ENCODE measurements at regions not wholly inside any gene's neighbourhood (a gene's known extent, or its start where the extent isn't known, plus 50 kb on each side); places are given as distances from the start of the nearest gene placed in this dataset.

- intact Hi-C loops (cut with DNase I), result no loop called here
- no peak for DNase-seq
- no peaks in the 10 kb centered on the region for H3K9me3 ChIP-seq (ENCODE audit: control insufficient read depth, low read length)
- H3K27me3 ChIP-seq (ENCODE audit: control insufficient read depth, insufficient read depth), result no peaks in the 10 kb centered on the region
- H3K4me1 ChIP-seq (ENCODE audit: control insufficient read depth, insufficient read depth, low read length), result no peaks in the 10 kb centered on the region
- ATAC-seq, result no peak
- 52% methylated on average over 2 of the region's 2 CpGs for WGBS
- H3K4me3 ChIP-seq (ENCODE audit: low read length), result no peak overlapping the region
- no peak overlapping the region for H3K27ac ChIP-seq (ENCODE audit: low read length)
Observed at GRCh38 chr6:90928051-90928450, 341.2 kb upstream of the MAP3K7 start.

DNA sequence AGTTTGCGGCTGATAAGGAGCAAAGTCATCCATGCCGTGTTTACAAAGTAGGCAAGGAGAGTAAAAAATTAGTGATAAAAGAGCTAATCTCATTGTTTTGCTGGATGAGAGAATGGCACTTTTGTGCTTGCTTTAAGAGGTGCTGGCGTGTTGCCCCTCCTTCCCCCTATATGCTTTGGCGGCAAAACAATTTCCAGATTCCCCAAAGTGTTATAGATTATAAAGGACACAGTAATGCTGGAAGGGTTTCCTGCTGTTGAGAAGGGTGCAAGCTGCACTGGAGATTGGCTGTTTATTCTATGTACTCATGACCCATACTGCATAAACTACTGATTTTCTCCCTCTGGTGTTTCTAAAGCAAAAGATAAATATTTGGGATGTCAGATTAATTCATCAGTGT, 338.9 kb upstream of the MAP3K7 start:
- H3K4me1 ChIP-seq (ENCODE audit: control insufficient read depth, insufficient read depth, low read length), result no peaks in the 10 kb centered on the region
- intact Hi-C loops (cut with DNase I), result no loop called here
- no peaks in the 10 kb centered on the region for H3K9me3 ChIP-seq (ENCODE audit: control insufficient read depth, low read length)
- DNase-seq (no peak), ATAC-seq (no peak)
- H3K4me3 ChIP-seq (ENCODE audit: low read length), result no peak overlapping the region
- WGBS, result 48% methylated on average over 4 of the region's 4 CpGs
- H3K27me3 ChIP-seq (ENCODE audit: control insufficient read depth, insufficient read depth), result no peaks in the 10 kb centered on the region
- H3K27ac ChIP-seq (ENCODE audit: low read length), result no peak overlapping the region

DNA sequence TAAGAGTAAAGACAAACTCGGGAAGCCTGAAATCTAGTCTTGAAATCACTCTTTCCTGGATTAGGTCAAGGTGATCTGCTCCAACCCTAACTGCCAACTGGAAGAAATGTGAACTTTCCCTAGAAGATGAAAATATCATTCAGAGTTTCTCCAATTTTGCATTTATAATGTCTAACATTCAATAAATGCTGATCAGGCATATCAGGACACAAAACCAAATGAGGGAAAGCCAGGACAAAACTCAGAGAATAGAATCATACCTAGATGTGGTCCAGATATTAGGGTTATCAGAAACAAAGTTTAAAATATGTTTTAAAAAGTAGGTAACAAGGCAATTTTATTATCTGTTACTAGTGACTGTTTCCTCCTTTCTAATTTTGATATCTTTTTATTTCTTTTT, 335.5 kb upstream of the MAP3K7 start:
- Histone ChIP-seq H3K27me3 (ENCODE audit: control insufficient read depth, insufficient read depth) (no peaks in the 10 kb centered on the region), H3K4me1 (ENCODE audit: control insufficient read depth, insufficient read depth, low read length) (no peaks in the 10 kb centered on the region), H3K9me3 (ENCODE audit: control insufficient read depth, low read length) (no peaks in the 10 kb centered on the region), H3K27ac (ENCODE audit: low read length) (no peak overlapping the region), H3K4me3 (ENCODE audit: low read length) (no peak overlapping the region)
- ATAC-seq (no peak), DNase-seq (no peak)
- 80% methylated on average over 1 of the region's 1 CpG for WGBS
- intact Hi-C loops (cut with DNase I), result no loop called here

GRCh38 chr6:90918361-90918760, 331.5 kb upstream of the MAP3K7 start:
- Histone ChIP-seq H3K27me3 (ENCODE audit: control insufficient read depth, insufficient read depth) (no peaks in the 10 kb centered on the region), H3K9me3 (ENCODE audit: control insufficient read depth, low read length) (no peaks in the 10 kb centered on the region), H3K4me3 (ENCODE audit: low read length) (no peak overlapping the region), H3K4me1 (ENCODE audit: control insufficient read depth, insufficient read depth, low read length) (no peaks in the 10 kb centered on the region), H3K27ac (ENCODE audit: low read length) (no peak overlapping the region)
- no peak for ATAC-seq
- intact Hi-C loops (cut with DNase I), result no loop called here
- no peak for DNase-seq

GRCh38 chr6:90917376-90917775, 330.5 kb upstream of the MAP3K7 start:
- no peak for DNase-seq
- ATAC-seq, result no peak
- H3K9me3 ChIP-seq (ENCODE audit: control insufficient read depth, low read length), result no peaks in the 10 kb centered on the region
- no peaks in the 10 kb centered on the region for H3K27me3 ChIP-seq (ENCODE audit: control insufficient read depth, insufficient read depth)
- intact Hi-C loops (cut with DNase I), result no loop called here
- no peak overlapping the region for H3K4me3 ChIP-seq (ENCODE audit: low read length)
- no peak overlapping the region for H3K27ac ChIP-seq (ENCODE audit: low read length)
- H3K4me1 ChIP-seq (ENCODE audit: control insufficient read depth, insufficient read depth, low read length), result no peaks in the 10 kb centered on the region

- Histone ChIP-seq H3K27me3 (ENCODE audit: control insufficient read depth, insufficient read depth) (no peaks in the 10 kb centered on the region), H3K4me1 (ENCODE audit: control insufficient read depth, insufficient read depth, low read length) (no peaks in the 10 kb centered on the region), H3K4me3 (ENCODE audit: low read length) (no peak overlapping the region), H3K9me3 (ENCODE audit: control insufficient read depth, low read length) (no peaks in the 10 kb centered on the region), H3K27ac (ENCODE audit: low read length) (no peak overlapping the region)
- intact Hi-C loops (cut with DNase I), result no loop called here
- WGBS, result 45% methylated on average over 1 of the region's 1 CpG
- ATAC-seq, result no peak
- no peak for DNase-seq
Observed at GRCh38 chr6:90916968-90917367, 330.1 kb upstream of the MAP3K7 start.

DNA sequence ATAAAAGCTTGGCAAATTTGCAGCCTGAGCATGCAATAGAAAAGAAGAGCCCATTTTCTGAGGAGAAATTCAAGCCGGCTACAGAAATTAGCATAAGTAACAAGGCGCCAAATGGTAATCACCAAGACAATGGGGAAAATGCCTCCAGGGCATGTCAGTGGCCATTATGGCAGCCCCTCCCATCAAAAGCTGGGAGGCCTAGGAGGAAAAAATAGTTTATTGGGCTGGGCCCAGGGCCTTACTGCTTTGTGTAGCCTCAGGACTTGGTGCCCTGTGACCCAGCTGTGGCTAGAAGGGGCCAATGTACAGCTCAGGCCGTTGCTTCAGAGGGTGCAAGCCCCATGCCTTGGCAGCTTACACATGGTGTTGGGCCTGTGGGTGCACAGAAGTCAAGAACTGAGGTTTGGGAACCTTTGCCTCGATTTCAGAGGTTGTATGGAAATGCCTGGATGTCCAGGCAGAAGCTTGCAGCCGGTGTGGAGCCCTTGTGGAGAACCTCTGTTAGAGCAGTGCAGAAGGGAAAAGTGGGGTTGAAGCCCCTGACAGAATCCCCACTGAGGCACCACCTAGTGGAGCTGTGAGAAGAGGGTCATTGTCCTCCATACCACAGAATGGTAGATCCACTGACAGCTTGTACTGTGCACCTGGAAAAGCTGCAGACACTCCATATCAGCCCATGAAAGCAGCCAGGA, 328.5 kb upstream of the MAP3K7 start:
- WGBS, result 71% methylated on average over 5 of the region's 5 CpGs
- Histone ChIP-seq H3K27ac (ENCODE audit: low read length) (no peak overlapping the region), H3K4me1 (ENCODE audit: control insufficient read depth, insufficient read depth, low read length) (no peaks in the 10 kb centered on the region), H3K9me3 (ENCODE audit: control insufficient read depth, low read length) (no peaks in the 10 kb centered on the region), H3K4me3 (ENCODE audit: low read length) (no peak overlapping the region), H3K27me3 (ENCODE audit: control insufficient read depth, insufficient read depth) (no peaks in the 10 kb centered on the region)
- no peak for ATAC-seq
- no peak for DNase-seq
- intact Hi-C loops (cut with DNase I), result no loop called here

- WGBS, result 84% methylated on average over 2 of the region's 2 CpGs
- H3K9me3 ChIP-seq (ENCODE audit: control insufficient read depth, low read length), result no peaks in the 10 kb centered on the region
- intact Hi-C loops (cut with DNase I), result no loop called here
- no peak for ATAC-seq
- H3K4me1 ChIP-seq (ENCODE audit: control insufficient read depth, insufficient read depth, low read length), result no peaks in the 10 kb centered on the region
- H3K4me3 ChIP-seq (ENCODE audit: low read length), result no peak overlapping the region
- DNase-seq, result no peak
- no peaks in the 10 kb centered on the region for H3K27me3 ChIP-seq (ENCODE audit: control insufficient read depth, insufficient read depth)
- H3K27ac ChIP-seq (ENCODE audit: low read length), result no peak overlapping the region
Observed at GRCh38 chr6:90914312-90914711, 327.4 kb upstream of the MAP3K7 start.

GRCh38 chr6:90913266-90913960, 326.5 kb upstream of the MAP3K7 start:
- Histone ChIP-seq H3K9me3 (ENCODE audit: control insufficient read depth, low read length) (no peaks in the 10 kb centered on the region), H3K4me1 (ENCODE audit: control insufficient read depth, insufficient read depth, low read length) (no peaks in the 10 kb centered on the region), H3K4me3 (ENCODE audit: low read length) (no peak overlapping the region), H3K27ac (ENCODE audit: low read length) (no peak overlapping the region), H3K27me3 (ENCODE audit: control insufficient read depth, insufficient read depth) (no peaks in the 10 kb centered on the region)
- DNase-seq, result no peak
- intact Hi-C loops (cut with DNase I), result no loop called here
- WGBS, result 85% methylated on average over 2 of the region's 2 CpGs
- no peak for ATAC-seq

DNA sequence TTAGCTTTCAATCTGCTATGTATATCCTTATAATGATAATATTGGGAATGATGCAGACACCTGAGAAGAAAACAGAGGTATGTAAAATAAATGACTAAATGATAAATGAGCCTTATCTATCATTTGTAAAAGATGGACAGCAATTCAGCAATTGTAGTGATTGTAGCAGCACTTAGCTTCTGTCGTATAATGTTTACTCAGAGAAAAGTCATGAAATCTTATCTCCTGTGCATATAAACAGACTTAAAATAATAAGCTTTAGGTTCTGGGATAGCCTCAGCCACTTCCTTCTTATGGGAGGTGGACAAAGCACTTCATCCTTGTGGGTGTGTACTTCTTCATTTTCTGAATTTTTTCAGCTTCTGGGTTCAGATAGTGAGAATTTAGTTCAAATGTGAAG, 324.8 kb upstream of the MAP3K7 start:
- 30% methylated on average over 1 of the region's 1 CpG for WGBS
- ATAC-seq (no peak), DNase-seq (no peak)
- Histone ChIP-seq H3K27me3 (ENCODE audit: control insufficient read depth, insufficient read depth) (no peaks in the 10 kb centered on the region), H3K27ac (ENCODE audit: low read length) (no peak overlapping the region), H3K4me3 (ENCODE audit: low read length) (no peak overlapping the region), H3K9me3 (ENCODE audit: control insufficient read depth, low read length) (no peaks in the 10 kb centered on the region), H3K4me1 (ENCODE audit: control insufficient read depth, insufficient read depth, low read length) (no peaks in the 10 kb centered on the region)
- intact Hi-C loops (cut with DNase I), result no loop called here

GRCh38 chr6:90910893-90911292, 324.0 kb upstream of the MAP3K7 start:
- DNase-seq, result no peak

More at GRCh38 chr6:90910893-90911292, 324.0 kb upstream of the MAP3K7 start:
- Histone ChIP-seq H3K27ac (ENCODE audit: low read length) (no peak overlapping the region), H3K4me1 (ENCODE audit: control insufficient read depth, insufficient read depth, low read length) (no peaks in the 10 kb centered on the region), H3K4me3 (ENCODE audit: low read length) (no peak overlapping the region), H3K9me3 (ENCODE audit: control insufficient read depth, low read length) (no peaks in the 10 kb centered on the region), H3K27me3 (ENCODE audit: control insufficient read depth, insufficient read depth) (no peaks in the 10 kb centered on the region)
- intact Hi-C loops (cut with DNase I), result no loop called here
- WGBS, result 98% methylated on average over 6 of the region's 6 CpGs
- ATAC-seq, result no peak
